Thyroid gland (tissue), 4 donors: ENCODE measurements at regions not wholly inside any gene's neighbourhood (a gene's known extent, or its start where the extent isn't known, plus 50 kb on each side); places are given as distances from the start of the nearest gene placed in this dataset.

Experiments
- DNase-seq, 2 donors: peaks; one replicate each; pipeline ENCODE4 v3.0.0-alpha.2; 2019
- H3K27ac ChIP-seq, 3 donors: fragments of 200-600 bp; sonication (generic); 1 replicate in 2 of 3; 2 replicates in 1 of 3; pipeline ENCODE4 v1.5.1; 2016 to 2019; ENCODE audit warnings: mild to moderate bottlenecking in 1 of 3, moderate library complexity in 1 of 3
- H3K27me3 ChIP-seq: fragments of 200-600 bp; sonication (generic); one replicate; pipeline ENCODE4 v1.5.1; 2019
- H3K36me3 ChIP-seq, 2 donors: fragments of 200-600 bp; sonication (generic); one replicate each; pipeline ENCODE4 v1.5.1; 2016 to 2019
- H3K4me1 ChIP-seq, 2 donors: fragments of 200-600 bp; sonication (generic); one replicate each; pipeline ENCODE4 v1.5.1; 2017 to 2019
- H3K4me3 ChIP-seq, 3 donors: fragments of 200-600 bp; sonication (generic); replicated peaks in 1 of 3; 1 replicate in 2 of 3; 2 replicates in 1 of 3; pipeline ENCODE4 v1.5.1; 2016; ENCODE audit warnings: mild to moderate bottlenecking in 1 of 3
- H3K9me3 ChIP-seq: fragments of 200-600 bp; sonication (generic); one replicate; pipeline ENCODE4 v1.5.1; 2017
- POLR2A ChIP-seq, 2 donors: fragments of 450-650 bp; IDR thresholded peaks; one replicate each; pipeline ENCODE4 v1.6.1; 2017; ENCODE audit warnings: antibody characterized with exemption in 2 of 2, mild to moderate bottlenecking in 2 of 2, moderate library complexity in 1 of 2
- WGBS, 2 donors: methylation state at CpG; one replicate each; pipeline ENCODE4 v1.1.5; 2017; 5-methylcytosine and 5-hydroxymethylcytosine counted together
- intact Hi-C: fragments of 100-400 bp; cut with DNase I; formaldehyde crosslinking; loops from one replicate; pipeline ENCODE4 v1.15.1; 2023
- TF ChIP-seq, protein P1 (sequence below), 6 experiments: fragments of 200-600 bp in 3 of 6; fragments of 450-650 bp in 3 of 6; sonication (generic) in 3 of 6; IDR thresholded peaks; one replicate each; pipeline ENCODE4 v1.5.1; 2016 to 2019; ENCODE audit warnings: antibody characterized with exemption in 6 of 6, mild to moderate bottlenecking in 2 of 6, inconsistent platforms in 1 of 6, moderate library complexity in 1 of 6

DNA sequence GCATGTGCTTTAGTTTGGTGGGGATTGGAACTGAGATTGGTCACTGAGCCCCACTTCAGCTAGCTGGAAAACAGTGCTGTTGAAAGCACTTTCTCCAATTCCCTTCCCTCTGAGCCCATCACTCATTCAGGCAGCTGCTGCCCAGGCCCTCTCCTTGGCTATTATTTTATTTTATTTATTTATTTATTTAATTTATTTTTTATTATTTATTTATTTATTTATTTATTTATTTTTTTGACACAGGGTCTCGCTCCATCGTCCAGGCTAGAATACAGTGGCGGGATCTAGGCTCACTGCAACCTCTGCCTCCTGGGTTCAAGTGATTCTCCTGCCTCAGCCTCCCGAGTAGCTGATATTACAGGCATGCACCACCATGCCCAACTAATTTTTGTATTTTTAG lies 51.8 kb upstream of the RBPJ start:
- no peaks in the 10 kb centered on the region for H3K9me3 ChIP-seq
- no peak for DNase-seq
- H3K36me3 ChIP-seq: no peaks in the 10 kb centered on the region
- H3K27me3 ChIP-seq: no peaks in the 10 kb centered on the region
- WGBS, 2 donors: 96% methylated on average over 4 of the region's 4 CpGs
- TF ChIP-seq, protein P1, sequence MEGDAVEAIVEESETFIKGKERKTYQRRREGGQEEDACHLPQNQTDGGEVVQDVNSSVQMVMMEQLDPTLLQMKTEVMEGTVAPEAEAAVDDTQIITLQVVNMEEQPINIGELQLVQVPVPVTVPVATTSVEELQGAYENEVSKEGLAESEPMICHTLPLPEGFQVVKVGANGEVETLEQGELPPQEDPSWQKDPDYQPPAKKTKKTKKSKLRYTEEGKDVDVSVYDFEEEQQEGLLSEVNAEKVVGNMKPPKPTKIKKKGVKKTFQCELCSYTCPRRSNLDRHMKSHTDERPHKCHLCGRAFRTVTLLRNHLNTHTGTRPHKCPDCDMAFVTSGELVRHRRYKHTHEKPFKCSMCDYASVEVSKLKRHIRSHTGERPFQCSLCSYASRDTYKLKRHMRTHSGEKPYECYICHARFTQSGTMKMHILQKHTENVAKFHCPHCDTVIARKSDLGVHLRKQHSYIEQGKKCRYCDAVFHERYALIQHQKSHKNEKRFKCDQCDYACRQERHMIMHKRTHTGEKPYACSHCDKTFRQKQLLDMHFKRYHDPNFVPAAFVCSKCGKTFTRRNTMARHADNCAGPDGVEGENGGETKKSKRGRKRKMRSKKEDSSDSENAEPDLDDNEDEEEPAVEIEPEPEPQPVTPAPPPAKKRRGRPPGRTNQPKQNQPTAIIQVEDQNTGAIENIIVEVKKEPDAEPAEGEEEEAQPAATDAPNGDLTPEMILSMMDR (IDR thresholded peaks at IDR 0.05): no peak
- no peak for TF ChIP-seq POLR2A (IDR thresholded peaks at IDR 0.05)
- H3K4me1 ChIP-seq: no peaks in the 10 kb centered on the region
- H3K27ac ChIP-seq: no peak overlapping the region
- no peak overlapping the region for H3K4me3 ChIP-seq
- intact Hi-C loops: no loop called here
